Ascending aorta (tissue), 2 donors: ENCODE measurements at regions not wholly inside any gene's neighbourhood (a gene's known extent, or its start where the extent isn't known, plus 50 kb on each side); places are given as distances from the start of the nearest gene placed in this dataset.

Experiments
- DNase-seq, 2 donors: peaks; one replicate each; pipeline ENCODE4 v3.0.0-alpha.2; 2019; ENCODE audit warnings: low spot score in 2 of 2
- H3K27ac ChIP-seq, 2 donors: fragments of 200-600 bp; sonication (generic); one replicate each; pipeline ENCODE4 v1.5.1; 2016 to 2017; ENCODE audit warnings: mild to moderate bottlenecking in 1 of 2
- H3K27me3 ChIP-seq: fragments of 200-600 bp; sonication (generic); one replicate; pipeline ENCODE4 v1.5.1; 2017
- H3K36me3 ChIP-seq, 2 donors: fragments of 200-600 bp; sonication (generic); one replicate each; pipeline ENCODE4 v1.5.1; 2016
- H3K4me1 ChIP-seq, 2 donors: fragments of 200-600 bp; sonication (generic); one replicate each; pipeline ENCODE4 v1.5.1; 2016 to 2017; ENCODE audit warnings: mild to moderate bottlenecking in 1 of 2
- H3K4me3 ChIP-seq, 2 donors: fragments of 200-600 bp; sonication (generic); one replicate each; pipeline ENCODE4 v1.5.1; 2016 to 2017; ENCODE audit warnings: mild to moderate bottlenecking in 1 of 2
- H3K9me3 ChIP-seq, 2 donors: fragments of 200-600 bp; sonication (generic); one replicate each; pipeline ENCODE4 v1.5.1; 2016
- CTCF ChIP-seq, 3 experiments: fragments of 200-600 bp in 2 of 3; fragments of 450-650 bp in 1 of 3; sonication (generic) in 2 of 3; IDR thresholded peaks; one replicate each; pipeline ENCODE4 v1.5.1; 2016 to 2019; ENCODE audit warnings: antibody characterized with exemption in 3 of 3, mild to moderate bottlenecking in 1 of 3, moderate library complexity in 1 of 3
- intact Hi-C: fragments of 100-400 bp; cut with DNase I; formaldehyde crosslinking; loops from one replicate; pipeline ENCODE4 v1.15.1; 2023

- Histone ChIP-seq H3K27ac (no peak overlapping the region), H3K27me3 (no peaks in the 10 kb centered on the region), H3K4me3 (no peak overlapping the region), H3K4me1 (no peaks in the 10 kb centered on the region), H3K9me3 (no peaks in the 10 kb centered on the region), H3K36me3 (no peaks in the 10 kb centered on the region)
- DNase-seq, result no peak
- intact Hi-C loops, result no loop called here
- no peak for TF ChIP-seq CTCF (IDR thresholded peaks at IDR 0.05)
These were observed 1046.7 kb upstream of the B3GALT2 start for GRCh38 chr1:194233069-194233468.

- DNase-seq, result no peak
- Histone ChIP-seq H3K27ac (no peak overlapping the region), H3K4me3 (no peak overlapping the region), H3K36me3 (no peaks in the 10 kb centered on the region), H3K27me3 (no peaks in the 10 kb centered on the region), H3K9me3 (no peaks in the 10 kb centered on the region), H3K4me1 (no peaks in the 10 kb centered on the region)
- intact Hi-C loops, result no loop called here
- TF ChIP-seq CTCF (IDR thresholded peaks at IDR 0.05), result no peak
These were observed 1044.1 kb upstream of the B3GALT2 start for GRCh38 chr1:194230351-194231144.

- Histone ChIP-seq H3K36me3 (no peaks in the 10 kb centered on the region), H3K4me3 (no peak overlapping the region), H3K27ac (no peak overlapping the region), H3K27me3 (no peaks in the 10 kb centered on the region), H3K9me3 (no peaks in the 10 kb centered on the region), H3K4me1 (no peaks in the 10 kb centered on the region)
- intact Hi-C loops, result no loop called here
- TF ChIP-seq CTCF (IDR thresholded peaks at IDR 0.05), result no peak
- no peak for DNase-seq
These were observed 1042.0 kb upstream of the B3GALT2 start for GRCh38 chr1:194228427-194228826.

GRCh38 chr1:194227161-194227560 lies 1040.7 kb upstream of the B3GALT2 start:
- Histone ChIP-seq H3K36me3 (no peaks in the 10 kb centered on the region), H3K4me1 (no peaks in the 10 kb centered on the region), H3K27ac (no peak overlapping the region), H3K4me3 (no peak overlapping the region), H3K9me3 (no peaks in the 10 kb centered on the region), H3K27me3 (no peaks in the 10 kb centered on the region)
- intact Hi-C loops, result no loop called here
- DNase-seq, result no peak
- no peak for TF ChIP-seq CTCF (IDR thresholded peaks at IDR 0.05)

- Histone ChIP-seq H3K9me3 (no peaks in the 10 kb centered on the region), H3K4me3 (no peak overlapping the region), H3K4me1 (no peaks in the 10 kb centered on the region), H3K27me3 (no peaks in the 10 kb centered on the region), H3K36me3 (no peaks in the 10 kb centered on the region), H3K27ac (no peak overlapping the region)
- no peak for TF ChIP-seq CTCF (IDR thresholded peaks at IDR 0.05)
- no peak for DNase-seq
- intact Hi-C loops, result no loop called here
These were observed 1039.4 kb upstream of the B3GALT2 start for GRCh38 chr1:194225821-194226220.
